ENCODE measurements at regions not wholly inside any gene's neighbourhood (a gene's known extent, or its start where the extent isn't known, plus 50 kb on each side); places are given as distances from the start of the nearest gene placed in this dataset.

- 76% methylated on average over 4 of the region's 4 CpGs for WGBS, 2 donors
- TF ChIP-seq POLR2A (IDR thresholded peaks at IDR 0.05) (no peak), CTCF (IDR thresholded peaks at IDR 0.05) (no peak), EP300 (IDR thresholded peaks at IDR 0.05) (no peak)
These were observed 76.2 kb upstream of the TMEM168 start for GRCh38 chr7:112866424-112866823.

GRCh38 chr7:112864380-112864779, 74.2 kb upstream of the TMEM168 start:
- H3K27ac ChIP-seq, result no peak overlapping the region
- DNase-seq (ENCODE audit: low spot score in 2 of 2), result no peak
- TF ChIP-seq CTCF (IDR thresholded peaks at IDR 0.05), result no peak
- TF ChIP-seq EP300 (IDR thresholded peaks at IDR 0.05), result no peak
- TF ChIP-seq POLR2A (IDR thresholded peaks at IDR 0.05), result no peak
- H3K9me3 ChIP-seq, result peaks cover 0 to 12% (median 5%) of the 10 kb centered on the region in 4 donors
- H3K27me3 ChIP-seq, result no peaks in the 10 kb centered on the region
- H3K36me3 ChIP-seq, result peaks cover 0 to 25% (median 0%) of the 10 kb centered on the region in 3 donors
- H3K4me1 ChIP-seq, result no peaks in the 10 kb centered on the region
- H3K4me3 ChIP-seq, result no peak overlapping the region

More at GRCh38 chr7:112866424-112866823, 76.2 kb upstream of the TMEM168 start:
- Histone ChIP-seq H3K27ac (no peak overlapping the region), H3K4me3 (no peak overlapping the region), H3K4me1 (no peaks in the 10 kb centered on the region), H3K9me3 (peaks cover 0 to 14% (median 7%) of the 10 kb centered on the region in 4 donors), H3K27me3 (no peaks in the 10 kb centered on the region), H3K36me3 (peaks cover 0 to 25% (median 0%) of the 10 kb centered on the region in 3 donors)
- no peak for DNase-seq (ENCODE audit: low spot score in 2 of 2)

GRCh38 chr7:112858838-112859237, 68.6 kb upstream of the TMEM168 start:
- 89 to 93% methylated on average over 2 of the region's 2 CpGs for WGBS, 2 donors
- Histone ChIP-seq H3K27me3 (no peaks in the 10 kb centered on the region), H3K27ac (no peak overlapping the region), H3K36me3 (peaks cover 0 to 13% (median 0%) of the 10 kb centered on the region in 3 donors), H3K4me1 (no peaks in the 10 kb centered on the region), H3K9me3 (peaks cover 0 to 10% (median 5%) of the 10 kb centered on the region in 4 donors), H3K4me3 (no peak overlapping the region)
- TF ChIP-seq POLR2A (IDR thresholded peaks at IDR 0.05) (no peak), CTCF (IDR thresholded peaks at IDR 0.05) (no peak), EP300 (IDR thresholded peaks at IDR 0.05) (no peak)
- no peak for DNase-seq (ENCODE audit: low spot score in 2 of 2)

- 77 to 86% methylated on average over 3 of the region's 3 CpGs for WGBS, 2 donors
- no peaks in the 10 kb centered on the region for H3K4me1 ChIP-seq
- H3K4me3 ChIP-seq, result no peak overlapping the region
- no peaks in the 10 kb centered on the region for H3K27me3 ChIP-seq
- TF ChIP-seq POLR2A (IDR thresholded peaks at IDR 0.05) (no peak), EP300 (IDR thresholded peaks at IDR 0.05) (no peak), CTCF (IDR thresholded peaks at IDR 0.05) (no peak)
- H3K9me3 ChIP-seq, result peaks cover 0 to 11% (median 0%) of the 10 kb centered on the region in 4 donors
- no peaks in the 10 kb centered on the region for H3K36me3 ChIP-seq
- H3K27ac ChIP-seq, result no peak overlapping the region
- no peak for DNase-seq (ENCODE audit: low spot score in 2 of 2)
These were observed 65.0 kb upstream of the TMEM168 start for GRCh38 chr7:112855227-112855626.

GRCh38 chr7:112854169-112854568, 64.0 kb upstream of the TMEM168 start:
- no peak for DNase-seq (ENCODE audit: low spot score in 2 of 2)
- TF ChIP-seq CTCF (IDR thresholded peaks at IDR 0.05) (no peak), EP300 (IDR thresholded peaks at IDR 0.05) (no peak), POLR2A (IDR thresholded peaks at IDR 0.05) (no peak)
- Histone ChIP-seq H3K36me3 (no peaks in the 10 kb centered on the region), H3K4me1 (no peaks in the 10 kb centered on the region), H3K27ac (no peak overlapping the region), H3K9me3 (peaks cover 0 to 11% (median 0%) of the 10 kb centered on the region in 4 donors), H3K27me3 (no peaks in the 10 kb centered on the region), H3K4me3 (no peak overlapping the region)
